SU-DHL-6 (cell line): ENCODE measurements at regions not wholly inside any gene's neighbourhood (a gene's known extent, or its start where the extent isn't known, plus 50 kb on each side); places are given as distances from the start of the nearest gene placed in this dataset.

Experiments used
- H2AFZ ChIP-seq: fragments of 200-600 bp; sonication (generic); 2 replicates; pipeline ENCODE4 v1.6.1; 2014; ENCODE audit warnings: low read depth, mild to moderate bottlenecking, moderate library complexity, mixed read lengths, antibody characterized with exemption, low read length; ENCODE audit not compliant: severe bottlenecking
- H3F3A ChIP-seq: fragments of 200-600 bp; shearing (Covaris generic); 2 replicates; pipeline ENCODE4 v1.6.0; 2016; ENCODE audit warnings: antibody characterized with exemption, mild to moderate bottlenecking; ENCODE audit not compliant: insufficient read depth
- H3K27ac ChIP-seq: fragments of 200-600 bp; sonication (generic); 2 replicates; pipeline ENCODE4 v1.5.1; 2016; ENCODE audit warnings: low read depth, mild to moderate bottlenecking, low read length, moderate library complexity, mixed read lengths
- H3K27me3 ChIP-seq: fragments of 200-600 bp; sonication (generic), shearing (Covaris generic); 2 replicates; pipeline ENCODE4 v1.6.0; 2014; ENCODE audit warnings: mild to moderate bottlenecking, low read length
- H3K36me3 ChIP-seq: fragments of 200-600 bp; sonication (generic); 2 replicates; pipeline ENCODE4 v1.6.1; 2014; ENCODE audit warnings: mild to moderate bottlenecking, low read length, mixed read lengths
- H3K4me2 ChIP-seq: fragments of 300-600, 200-600 bp; shearing (Covaris generic), sonication (generic); 2 replicates; pipeline ENCODE4 v1.6.0; 2014; ENCODE audit warnings: low read length, low read depth, mild to moderate bottlenecking; ENCODE audit not compliant: poor library complexity, severe bottlenecking
- H3K4me3 ChIP-seq: fragments of 200-600 bp; sonication (generic); 2 replicates; pipeline ENCODE4 v1.5.1; 2014; ENCODE audit warnings: antibody characterized with exemption, low read length, mild to moderate bottlenecking, mixed read lengths; ENCODE audit not compliant: insufficient read depth, poor library complexity, severe bottlenecking
- H3K79me2 ChIP-seq: fragments of 200-600 bp; sonication (generic); 2 replicates; pipeline ENCODE4 v1.6.1; 2014; ENCODE audit warnings: mild to moderate bottlenecking, low read length, moderate library complexity; ENCODE audit not compliant: insufficient read depth
- H3K9ac ChIP-seq: fragments of 200-600 bp; sonication (generic); 2 replicates; pipeline ENCODE4 v1.7.0; 2014; ENCODE audit warnings: mild to moderate bottlenecking, low read length
- H3K9me2 ChIP-seq: fragments of 200-600 bp; sonication (generic); replicated peaks from 2 replicates; pipeline ENCODE4 v1.6.1; 2014; ENCODE audit warnings: low read length; ENCODE audit not compliant: insufficient read depth
- H3K9me3 ChIP-seq: fragments of 200-600 bp; sonication (generic); 2 replicates; pipeline ENCODE4 v1.6.1; 2014; ENCODE audit warnings: low read length, mixed read lengths; ENCODE audit not compliant: insufficient read depth
- H4K20me1 ChIP-seq: fragments of 200-600 bp; sonication (generic); 2 replicates; pipeline ENCODE4 v1.6.1; 2014; ENCODE audit warnings: low read depth, mild to moderate bottlenecking, antibody characterized with exemption, low read length, moderate library complexity, mixed read lengths
- CTCF ChIP-seq: fragments of 200-600 bp; sonication (generic); IDR thresholded peaks from one replicate; pipeline ENCODE4 v1.5.1; 2017; ENCODE audit warnings: antibody characterized with exemption, mild to moderate bottlenecking, low read length, moderate library complexity; ENCODE audit not compliant: insufficient read depth, poor library complexity, severe bottlenecking
- EZH2phosphoT487 ChIP-seq: fragments of 200-600 bp; sonication (generic), shearing (Covaris generic); conservative IDR thresholded peaks from 2 replicates; pipeline ENCODE4 v1.6.1; 2018; ENCODE audit warnings: mild to moderate bottlenecking, antibody characterized with exemption, low read length, moderate library complexity, mixed read lengths

DNA sequence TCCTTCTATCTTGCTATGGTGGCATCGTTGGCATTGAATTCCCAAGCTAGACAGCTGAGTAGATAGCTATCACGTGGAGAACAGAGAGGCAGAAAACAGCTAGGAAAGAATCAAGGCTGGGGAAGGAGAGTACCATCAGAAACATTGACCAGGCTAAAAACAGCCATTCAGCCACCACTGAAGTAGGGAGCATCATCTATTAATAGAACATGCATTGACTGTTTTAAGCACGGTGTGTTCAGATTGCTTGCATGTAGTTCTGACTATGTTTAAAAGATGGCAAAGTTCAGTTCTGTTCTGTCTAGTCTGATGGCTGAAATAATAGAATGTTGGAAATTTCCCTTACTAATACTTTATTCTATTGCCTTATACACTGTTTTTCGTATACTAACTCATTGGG lies 413.0 kb downstream of the GABRB3 start:
- H3K27ac ChIP-seq: no peak overlapping the region
- H3K9ac ChIP-seq: no peak overlapping the region
- no peak overlapping the region for H2AFZ ChIP-seq
- no peaks in the 10 kb centered on the region for H3F3A ChIP-seq
- no peak for TF ChIP-seq EZH2phosphoT487
- TF ChIP-seq CTCF: no peak
- H3K9me3 ChIP-seq: no peaks in the 10 kb centered on the region
- H3K4me3 ChIP-seq: no peak overlapping the region
- no peaks in the 10 kb centered on the region for H3K27me3 ChIP-seq
- no peaks in the 10 kb centered on the region for H3K36me3 ChIP-seq
- H3K4me2 ChIP-seq: no peak overlapping the region
- no peaks in the 10 kb centered on the region for H3K79me2 ChIP-seq
- no peaks in the 10 kb centered on the region for H4K20me1 ChIP-seq
- no peaks in the 10 kb centered on the region for H3K9me2 ChIP-seq

DNA sequence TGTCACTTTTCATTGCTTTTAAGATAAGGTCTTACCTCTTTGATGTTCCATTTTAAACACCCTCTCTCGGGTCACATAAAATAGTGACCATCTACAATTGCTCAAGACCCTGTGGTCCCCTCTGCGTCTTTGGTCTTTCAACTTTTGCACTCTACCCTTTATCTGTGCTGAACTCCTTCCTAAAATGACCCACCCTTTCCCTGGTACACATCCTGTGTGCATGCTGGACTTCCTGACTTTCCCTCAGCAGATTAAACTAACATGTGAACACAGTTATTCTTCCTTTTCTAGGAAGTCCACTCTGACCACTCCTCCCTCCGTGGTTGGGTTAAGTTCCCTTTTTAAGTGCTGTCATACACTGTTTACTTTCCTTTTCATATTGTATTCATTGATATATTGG lies 414.2 kb downstream of the GABRB3 start:
- Histone ChIP-seq H3K27ac (no peak overlapping the region), H4K20me1 (no peaks in the 10 kb centered on the region), H3K79me2 (no peaks in the 10 kb centered on the region), H3K4me2 (no peak overlapping the region), H3K9ac (no peak overlapping the region), H3K4me3 (no peak overlapping the region), H3K9me2 (no peaks in the 10 kb centered on the region), H3K9me3 (no peaks in the 10 kb centered on the region), H3K36me3 (no peaks in the 10 kb centered on the region), H2AFZ (no peak overlapping the region), H3F3A (no peaks in the 10 kb centered on the region), H3K27me3 (no peaks in the 10 kb centered on the region)
- TF ChIP-seq CTCF (no peak), EZH2phosphoT487 (no peak)

- Histone ChIP-seq H3K27me3 (no peaks in the 10 kb centered on the region), H3K4me2 (no peak overlapping the region), H3K36me3 (no peaks in the 10 kb centered on the region), H2AFZ (no peak overlapping the region), H4K20me1 (no peaks in the 10 kb centered on the region), H3K9me3 (no peaks in the 10 kb centered on the region), H3K27ac (no peak overlapping the region), H3K4me3 (no peak overlapping the region), H3K79me2 (no peaks in the 10 kb centered on the region), H3K9ac (no peak overlapping the region), H3K9me2 (no peaks in the 10 kb centered on the region), H3F3A (no peaks in the 10 kb centered on the region)
- TF ChIP-seq CTCF (no peak), EZH2phosphoT487 (no peak)
Measured at GRCh38 chr15:26357653-26358052, 415.2 kb downstream of the GABRB3 start.
